ENCODE measurements at regions not wholly inside any gene's neighbourhood (a gene's known extent, or its start where the extent isn't known, plus 50 kb on each side); places are given as distances from the start of the nearest gene placed in this dataset.

DNA sequence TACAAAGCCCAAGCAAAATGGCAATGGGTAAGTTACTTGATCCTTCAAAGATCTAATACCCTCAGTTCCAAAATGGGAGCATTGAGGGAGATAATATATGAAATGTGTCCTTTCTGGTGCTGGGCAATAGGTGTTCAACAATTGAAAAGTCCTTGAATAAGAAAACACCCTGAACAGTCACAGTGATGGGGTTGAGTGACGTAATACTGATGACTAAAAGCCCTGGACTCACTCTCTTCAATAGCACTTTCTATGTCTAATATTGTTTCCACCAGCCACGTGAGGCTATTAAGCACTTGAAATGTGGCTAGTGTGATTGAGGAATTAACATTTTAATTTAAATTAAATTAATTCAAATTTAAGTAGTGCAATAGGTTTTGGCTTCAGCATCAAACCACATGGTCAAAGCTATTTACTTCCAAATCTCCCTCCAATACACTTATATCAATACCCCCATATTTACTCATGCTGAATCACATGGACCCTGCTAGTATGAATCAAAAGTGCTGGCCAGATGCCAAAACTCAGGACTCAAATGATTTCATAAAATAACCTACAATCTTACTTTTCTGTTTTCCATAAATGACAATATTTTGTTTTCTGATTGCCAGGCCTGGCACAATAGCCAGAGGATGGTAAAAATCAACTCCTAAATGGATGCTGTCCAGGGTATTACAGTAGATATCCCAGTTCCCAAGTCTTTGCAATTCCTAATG is 516.2 kb downstream of the HAPSTR1 start:
- TF ChIP-seq, protein P1, sequence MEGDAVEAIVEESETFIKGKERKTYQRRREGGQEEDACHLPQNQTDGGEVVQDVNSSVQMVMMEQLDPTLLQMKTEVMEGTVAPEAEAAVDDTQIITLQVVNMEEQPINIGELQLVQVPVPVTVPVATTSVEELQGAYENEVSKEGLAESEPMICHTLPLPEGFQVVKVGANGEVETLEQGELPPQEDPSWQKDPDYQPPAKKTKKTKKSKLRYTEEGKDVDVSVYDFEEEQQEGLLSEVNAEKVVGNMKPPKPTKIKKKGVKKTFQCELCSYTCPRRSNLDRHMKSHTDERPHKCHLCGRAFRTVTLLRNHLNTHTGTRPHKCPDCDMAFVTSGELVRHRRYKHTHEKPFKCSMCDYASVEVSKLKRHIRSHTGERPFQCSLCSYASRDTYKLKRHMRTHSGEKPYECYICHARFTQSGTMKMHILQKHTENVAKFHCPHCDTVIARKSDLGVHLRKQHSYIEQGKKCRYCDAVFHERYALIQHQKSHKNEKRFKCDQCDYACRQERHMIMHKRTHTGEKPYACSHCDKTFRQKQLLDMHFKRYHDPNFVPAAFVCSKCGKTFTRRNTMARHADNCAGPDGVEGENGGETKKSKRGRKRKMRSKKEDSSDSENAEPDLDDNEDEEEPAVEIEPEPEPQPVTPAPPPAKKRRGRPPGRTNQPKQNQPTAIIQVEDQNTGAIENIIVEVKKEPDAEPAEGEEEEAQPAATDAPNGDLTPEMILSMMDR (IDR thresholded peaks at IDR 0.05; ENCODE audit: extremely low read depth in 1 of 2, insufficient read depth in 1 of 2, low read depth in 1 of 2, low read length in 2 of 2), result no peak
- no peak for TF ChIP-seq POLR2A (IDR thresholded peaks at IDR 0.05; ENCODE audit: low read depth, low read length)
